MM.1S (cell line): ENCODE measurements at regions not wholly inside any gene's neighbourhood (a gene's known extent, or its start where the extent isn't known, plus 50 kb on each side); places are given as distances from the start of the nearest gene placed in this dataset.

ENCODE experiments used
- DNase-seq: peaks from one replicate; pipeline ENCODE4 v3.0.0-alpha.2; 2015
- H2AFZ ChIP-seq: fragments of 300-600 bp; sonication (generic); 2 replicates; pipeline ENCODE4 v1.6.0; 2016; ENCODE audit warnings: antibody characterized with exemption, low read length
- H3F3A ChIP-seq: fragments of 300-600 bp; sonication (generic); 2 replicates; pipeline ENCODE4 v1.6.1; 2016; ENCODE audit warnings: mild to moderate bottlenecking, antibody characterized with exemption, low read length, moderate library complexity, mixed read lengths; ENCODE audit not compliant: insufficient read depth
- H3K27ac ChIP-seq: fragments of 300-600 bp; sonication (generic); 2 replicates; pipeline ENCODE4 v1.5.1; 2016; ENCODE audit warnings: mild to moderate bottlenecking, low read length
- H3K27me3 ChIP-seq: fragments of 300-600 bp; sonication (generic); replicated peaks from 2 replicates; pipeline ENCODE4 v1.6.0; 2016; ENCODE audit warnings: low read length; ENCODE audit not compliant: insufficient read depth
- H3K36me3 ChIP-seq: fragments of 300-600 bp; sonication (generic); replicated peaks from 2 replicates; pipeline ENCODE4 v1.6.1; 2016; ENCODE audit warnings: mild to moderate bottlenecking, low read length, mixed read lengths; ENCODE audit not compliant: insufficient read depth
- H3K4me1 ChIP-seq: fragments of 300-600 bp; sonication (generic); 2 replicates; pipeline ENCODE4 v1.6.1; 2016; ENCODE audit warnings: low read length, mixed read lengths
- H3K4me2 ChIP-seq: fragments of 300-600 bp; sonication (generic); 2 replicates; pipeline ENCODE4 v1.6.0; 2016; ENCODE audit warnings: low read depth, low read length
- H3K4me3 ChIP-seq: fragments of 300-600 bp; sonication (generic); 2 replicates; pipeline ENCODE4 v1.5.1; 2016; ENCODE audit warnings: low read length, mixed read lengths
- H3K79me2 ChIP-seq: fragments of 300-600 bp; sonication (generic); 2 replicates; pipeline ENCODE4 v1.6.1; 2016; ENCODE audit warnings: mixed run types, low read length, mixed read lengths
- H3K9ac ChIP-seq: fragments of 300-600 bp; sonication (generic); 2 replicates; pipeline ENCODE4 v1.6.1; 2016; ENCODE audit warnings: low read length, mixed read lengths
- H3K9me2 ChIP-seq: fragments of 300-600 bp; sonication (generic); replicated peaks from 2 replicates; pipeline ENCODE4 v1.6.1; 2016; ENCODE audit warnings: mild to moderate bottlenecking, low read length, mixed read lengths; ENCODE audit not compliant: insufficient read depth
- H3K9me3 ChIP-seq: fragments of 300-600 bp; sonication (generic); replicated peaks from 2 replicates; pipeline ENCODE4 v1.6.1; 2016; ENCODE audit warnings: mild to moderate bottlenecking, low read length, mixed read lengths; ENCODE audit not compliant: insufficient read depth
- H4K20me1 ChIP-seq: fragments of 300-600 bp; sonication (generic); 2 replicates; pipeline ENCODE4 v1.6.1; 2016; ENCODE audit warnings: mild to moderate bottlenecking, low read length, moderate library complexity, mixed read lengths; ENCODE audit not compliant: insufficient read depth
- EZH2 ChIP-seq: fragments of 300-600 bp; sonication (generic); optimal IDR thresholded peaks from 2 replicates; pipeline ENCODE3; 2017; ENCODE audit warnings: low read depth, mild to moderate bottlenecking, antibody characterized with exemption, low read length, mixed read lengths
- EZH2phosphoT487 ChIP-seq: fragments of 300-600 bp; sonication (generic); IDR thresholded peaks from 2 replicates; pipeline ENCODE4 v1.6.1; 2018; ENCODE audit warnings: antibody characterized with exemption, low read length
- TF ChIP-seq, protein P1 (sequence below): fragments of 300-600 bp; sonication (generic); IDR thresholded peaks from 2 replicates; pipeline ENCODE4 v1.5.1; 2016; ENCODE audit warnings: antibody characterized with exemption, low read length, mixed read lengths

DNA sequence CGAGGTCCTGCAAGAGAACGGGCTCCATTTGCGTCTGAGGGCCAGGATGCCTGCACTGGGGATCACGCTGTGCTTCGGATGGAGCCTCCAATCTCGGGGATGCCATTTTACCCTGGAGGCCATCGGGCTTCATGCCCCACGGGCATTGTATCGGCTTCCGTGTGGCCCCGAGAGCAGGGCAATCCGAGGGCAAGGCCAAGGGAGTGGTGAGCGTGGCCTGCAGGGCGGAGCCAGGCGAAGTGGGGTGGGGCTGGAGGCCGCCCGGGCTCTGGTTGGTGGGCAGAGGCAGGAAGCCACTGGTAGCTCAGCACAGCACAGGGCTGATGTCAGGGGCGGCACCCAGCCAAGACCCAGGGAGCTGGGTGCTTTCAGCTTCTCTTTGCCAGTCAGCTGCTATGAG, 57.5 kb upstream of the BHLHE23 start:
- peak; percentile 38 for DNase-seq
- H3K79me2 ChIP-seq = no peaks in the 10 kb centered on the region
- no peaks in the 10 kb centered on the region for H3K9me3 ChIP-seq
- no peak overlapping the region for H3K9ac ChIP-seq
- H3K4me2 ChIP-seq = peak overlapping the region; percentile 15; the same call in 1 of the 2 replicates
- TF ChIP-seq EZH2 (no peak), EZH2phosphoT487 (no peak)
- TF ChIP-seq, protein P1, sequence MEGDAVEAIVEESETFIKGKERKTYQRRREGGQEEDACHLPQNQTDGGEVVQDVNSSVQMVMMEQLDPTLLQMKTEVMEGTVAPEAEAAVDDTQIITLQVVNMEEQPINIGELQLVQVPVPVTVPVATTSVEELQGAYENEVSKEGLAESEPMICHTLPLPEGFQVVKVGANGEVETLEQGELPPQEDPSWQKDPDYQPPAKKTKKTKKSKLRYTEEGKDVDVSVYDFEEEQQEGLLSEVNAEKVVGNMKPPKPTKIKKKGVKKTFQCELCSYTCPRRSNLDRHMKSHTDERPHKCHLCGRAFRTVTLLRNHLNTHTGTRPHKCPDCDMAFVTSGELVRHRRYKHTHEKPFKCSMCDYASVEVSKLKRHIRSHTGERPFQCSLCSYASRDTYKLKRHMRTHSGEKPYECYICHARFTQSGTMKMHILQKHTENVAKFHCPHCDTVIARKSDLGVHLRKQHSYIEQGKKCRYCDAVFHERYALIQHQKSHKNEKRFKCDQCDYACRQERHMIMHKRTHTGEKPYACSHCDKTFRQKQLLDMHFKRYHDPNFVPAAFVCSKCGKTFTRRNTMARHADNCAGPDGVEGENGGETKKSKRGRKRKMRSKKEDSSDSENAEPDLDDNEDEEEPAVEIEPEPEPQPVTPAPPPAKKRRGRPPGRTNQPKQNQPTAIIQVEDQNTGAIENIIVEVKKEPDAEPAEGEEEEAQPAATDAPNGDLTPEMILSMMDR = no peak
- H4K20me1 ChIP-seq = no peaks in the 10 kb centered on the region
- H3K36me3 ChIP-seq = no peaks in the 10 kb centered on the region
- H3K27me3 ChIP-seq = peaks cover 95% of the 10 kb centered on the region
- H3K4me1 ChIP-seq = no peaks in the 10 kb centered on the region
- H2AFZ ChIP-seq = no peak overlapping the region
- no peak overlapping the region for H3K4me3 ChIP-seq
- H3F3A ChIP-seq = no peaks in the 10 kb centered on the region
- H3K9me2 ChIP-seq = no peaks in the 10 kb centered on the region
- no peak overlapping the region for H3K27ac ChIP-seq

- Histone ChIP-seq H3K79me2 (no peaks in the 10 kb centered on the region), H3K9me2 (no peaks in the 10 kb centered on the region), H3K9me3 (no peaks in the 10 kb centered on the region), H3K9ac (no peak overlapping the region), H3K4me1 (no peaks in the 10 kb centered on the region), H3K36me3 (no peaks in the 10 kb centered on the region), H3K27me3 (peaks cover 98% of the 10 kb centered on the region), H3K4me2 (no peak overlapping the region), H3K4me3 (no peak overlapping the region), H4K20me1 (no peaks in the 10 kb centered on the region), H3K27ac (no peak overlapping the region), H3F3A (no peaks in the 10 kb centered on the region), H2AFZ (no peak overlapping the region)
- no peak for DNase-seq
- TF ChIP-seq EZH2 = no peak
- TF ChIP-seq, protein P1 = no peak
- no peak for TF ChIP-seq EZH2phosphoT487
Observed at GRCh38 chr20:63062188-63063140, 55.7 kb upstream of the BHLHE23 start.

GRCh38 chr20:63061771-63062100, 55.0 kb upstream of the BHLHE23 start:
- Histone ChIP-seq H2AFZ (no peak overlapping the region), H3K4me2 (no peak overlapping the region), H3F3A (no peaks in the 10 kb centered on the region), H3K9me3 (no peaks in the 10 kb centered on the region), H3K9me2 (no peaks in the 10 kb centered on the region), H4K20me1 (no peaks in the 10 kb centered on the region), H3K27ac (no peak overlapping the region), H3K36me3 (no peaks in the 10 kb centered on the region), H3K4me1 (no peaks in the 10 kb centered on the region), H3K4me3 (no peak overlapping the region), H3K27me3 (peaks cover 98% of the 10 kb centered on the region), H3K9ac (no peak overlapping the region), H3K79me2 (no peaks in the 10 kb centered on the region)
- TF ChIP-seq EZH2 (no peak), EZH2phosphoT487 (no peak)
- TF ChIP-seq, protein P1 = no peak
- DNase-seq = no peak
